Activated CD8-positive, alpha-beta T cell treated with anti-CD3 and anti-CD28 coated beads for 36 hours (primary cell): ENCODE measurements at regions not wholly inside any gene's neighbourhood (a gene's known extent, or its start where the extent isn't known, plus 50 kb on each side); places are given as distances from the start of the nearest gene placed in this dataset.

Experiments used
- ATAC-seq: fragments of 200-7000 bp; cut with Tn5 transposase; one replicate; pipeline ENCODE4 v1.10.0; 2021; ENCODE audit warnings: mild to moderate bottlenecking, moderate library complexity
- CTCF ChIA-PET: fragments of 350-600 bp; sonication (Branson Sonifier 250); formaldehyde crosslinking; loops from one replicate; lab custom pipeline; 2021; ENCODE audit warnings: antibody characterized with exemption; lab: Charles Lee
- POLR2A ChIA-PET: fragments of 350-600 bp; sonication (Branson Sonifier 250); formaldehyde crosslinking; loops from one replicate; lab custom pipeline; 2021; ENCODE audit warnings: antibody characterized with exemption; lab: Charles Lee
- DNase-seq: peaks from one replicate; pipeline ENCODE4 v3.0.0-alpha.2; 2020
- H3K27ac Mint-ChIP-seq: one replicate; pipeline ENCODE4 v1.8.0; 2021; ENCODE audit warnings: mild to moderate bottlenecking, mixed read lengths
- H3K27me3 Mint-ChIP-seq: one replicate; pipeline ENCODE4 v1.8.0; 2021; ENCODE audit warnings: mixed read lengths
- H3K36me3 Mint-ChIP-seq: one replicate; pipeline ENCODE4 v1.8.0; 2021; ENCODE audit warnings: low read depth, mixed read lengths
- H3K4me1 Mint-ChIP-seq: one replicate; pipeline ENCODE4 v1.8.0; 2021; ENCODE audit warnings: low read depth, mixed read lengths
- H3K4me3 Mint-ChIP-seq: one replicate; pipeline ENCODE4 v1.8.0; 2021; ENCODE audit warnings: mild to moderate bottlenecking, moderate library complexity, mixed read lengths
- H3K9me3 Mint-ChIP-seq: one replicate; pipeline ENCODE4 v1.8.0; 2021; ENCODE audit warnings: mixed read lengths
- intact Hi-C: fragments of 100-400 bp; cut with micrococcal nuclease; formaldehyde crosslinking; loops from one replicate; pipeline ENCODE4 v1.10.0; 2022
- TF ChIP-seq, protein P1 (sequence below): fragments of 200-600 bp; IDR thresholded peaks from one replicate; pipeline ENCODE4 v1.8.0; 2022; ENCODE audit warnings: antibody characterized with exemption, mild to moderate bottlenecking

DNA sequence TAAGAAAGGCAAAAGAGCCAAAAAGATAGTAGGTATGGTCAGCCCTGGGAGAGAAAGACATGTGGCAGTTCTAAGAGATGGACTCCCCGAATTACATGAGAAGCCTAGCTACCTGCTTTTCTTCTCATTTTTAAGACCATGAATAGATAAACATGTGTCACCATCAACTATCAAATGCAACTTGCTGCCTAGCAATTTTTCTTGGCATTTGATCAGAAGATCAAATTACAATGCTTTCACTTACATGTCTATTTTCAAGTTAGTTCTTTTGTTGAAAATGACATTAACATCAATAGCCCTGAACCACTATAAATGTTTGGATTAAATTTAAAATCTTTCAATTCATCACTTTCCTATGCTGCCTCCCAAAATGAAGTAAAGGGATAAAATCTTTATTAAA, 212.3 kb downstream of the HHIPL2 start:
- ChIA-PET CTCF (no interaction called here), POLR2A (no interaction called here)
- Mint-ChIP-seq H3K27ac (no peak overlapping the region), H3K27me3 (no peaks in the 10 kb centered on the region), H3K4me1 (no peaks in the 10 kb centered on the region), H3K4me3 (no peak overlapping the region), H3K36me3 (no peaks in the 10 kb centered on the region), H3K9me3 (no peaks in the 10 kb centered on the region)
- ATAC-seq, result no peak
- no peak for DNase-seq
- TF ChIP-seq, protein P1, sequence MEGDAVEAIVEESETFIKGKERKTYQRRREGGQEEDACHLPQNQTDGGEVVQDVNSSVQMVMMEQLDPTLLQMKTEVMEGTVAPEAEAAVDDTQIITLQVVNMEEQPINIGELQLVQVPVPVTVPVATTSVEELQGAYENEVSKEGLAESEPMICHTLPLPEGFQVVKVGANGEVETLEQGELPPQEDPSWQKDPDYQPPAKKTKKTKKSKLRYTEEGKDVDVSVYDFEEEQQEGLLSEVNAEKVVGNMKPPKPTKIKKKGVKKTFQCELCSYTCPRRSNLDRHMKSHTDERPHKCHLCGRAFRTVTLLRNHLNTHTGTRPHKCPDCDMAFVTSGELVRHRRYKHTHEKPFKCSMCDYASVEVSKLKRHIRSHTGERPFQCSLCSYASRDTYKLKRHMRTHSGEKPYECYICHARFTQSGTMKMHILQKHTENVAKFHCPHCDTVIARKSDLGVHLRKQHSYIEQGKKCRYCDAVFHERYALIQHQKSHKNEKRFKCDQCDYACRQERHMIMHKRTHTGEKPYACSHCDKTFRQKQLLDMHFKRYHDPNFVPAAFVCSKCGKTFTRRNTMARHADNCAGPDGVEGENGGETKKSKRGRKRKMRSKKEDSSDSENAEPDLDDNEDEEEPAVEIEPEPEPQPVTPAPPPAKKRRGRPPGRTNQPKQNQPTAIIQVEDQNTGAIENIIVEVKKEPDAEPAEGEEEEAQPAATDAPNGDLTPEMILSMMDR, result no peak
- intact Hi-C loops, result no loop called here

DNA sequence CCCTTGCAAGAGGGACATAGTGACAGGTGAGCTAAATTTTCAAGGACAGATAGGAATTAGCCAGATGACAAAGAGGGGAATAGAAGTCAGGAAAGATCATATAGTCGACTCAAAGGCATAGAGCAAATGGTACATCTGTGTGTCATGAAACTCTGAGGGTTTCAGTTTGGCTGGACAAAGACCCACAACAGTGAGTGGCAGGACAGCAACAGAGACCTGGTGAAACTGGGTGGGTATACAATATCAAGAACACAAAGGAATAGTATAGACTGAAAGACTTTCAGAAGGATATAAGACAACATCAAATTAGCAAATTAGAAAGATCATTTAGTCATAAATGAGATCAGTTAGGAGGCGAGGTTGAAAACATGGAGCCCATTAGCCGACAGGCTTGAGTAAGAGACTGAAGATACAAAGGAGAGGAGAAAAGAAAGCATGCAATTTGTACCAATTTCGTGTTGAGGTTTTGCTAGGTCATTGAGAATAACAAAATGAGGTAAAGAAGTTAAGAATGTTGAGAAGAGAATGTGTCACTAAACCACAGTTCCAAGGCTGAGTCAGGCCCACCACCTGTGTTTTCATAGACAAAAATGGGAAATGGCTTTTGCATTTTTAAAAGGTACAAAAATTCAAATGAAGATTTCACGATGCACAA, 213.8 kb downstream of the HHIPL2 start:
- ChIA-PET POLR2A (no interaction called here), CTCF (interaction anchor here (1.0 to 1.8 kb wide), 2 partner anchors 15 to 121 kb away, joined by 4 read pairs; no protein-coding TSS in a partner anchor)
- H3K27ac Mint-ChIP-seq, result no peak overlapping the region
- ATAC-seq, result peak; percentile 42
- peak; percentile 28 for DNase-seq
- H3K27me3 Mint-ChIP-seq, result no peaks in the 10 kb centered on the region
- no peaks in the 10 kb centered on the region for H3K36me3 Mint-ChIP-seq
- TF ChIP-seq, protein P1, result no peak
- no peaks in the 10 kb centered on the region for H3K9me3 Mint-ChIP-seq
- H3K4me3 Mint-ChIP-seq, result no peak overlapping the region
- intact Hi-C loops, result no loop called here
- H3K4me1 Mint-ChIP-seq, result no peaks in the 10 kb centered on the region

- TF ChIP-seq, protein P1, result no peak
- H3K27ac Mint-ChIP-seq, result no peak overlapping the region
- no peak for DNase-seq
- no peaks in the 10 kb centered on the region for H3K27me3 Mint-ChIP-seq
- ATAC-seq, result no peak
- no peaks in the 10 kb centered on the region for H3K9me3 Mint-ChIP-seq
- POLR2A ChIA-PET, result no interaction called here
- no peaks in the 10 kb centered on the region for H3K4me1 Mint-ChIP-seq
- H3K4me3 Mint-ChIP-seq, result no peak overlapping the region
- intact Hi-C loops, result no loop called here
- H3K36me3 Mint-ChIP-seq, result no peaks in the 10 kb centered on the region
- CTCF ChIA-PET, result interaction anchor here (1.9 kb wide), 1 partner anchor 124 kb away, joined by 7 read pairs; no protein-coding TSS in a partner anchor
These were observed 216.1 kb downstream of the HHIPL2 start for GRCh38 chr1:222331765-222332164.

DNA sequence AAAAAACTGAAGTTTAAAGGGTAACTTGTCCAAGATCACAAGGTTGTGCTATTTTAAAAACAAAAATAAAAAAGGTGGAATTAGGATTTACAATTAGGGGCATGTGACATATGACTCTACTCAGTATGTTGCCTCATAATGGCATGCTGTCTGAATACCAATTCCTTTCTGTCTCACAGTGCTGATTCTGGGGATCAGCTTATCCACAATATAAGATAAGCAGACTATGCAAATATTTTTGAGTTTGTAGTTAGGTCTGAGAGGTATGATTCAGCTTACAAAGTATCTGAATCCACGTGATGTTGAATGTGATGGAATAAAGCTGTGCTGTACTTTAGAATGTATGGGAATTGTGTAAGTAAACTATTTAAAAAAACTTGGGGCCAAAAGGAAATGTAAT, 216.6 kb downstream of the HHIPL2 start:
- no peaks in the 10 kb centered on the region for H3K4me1 Mint-ChIP-seq

DNA sequence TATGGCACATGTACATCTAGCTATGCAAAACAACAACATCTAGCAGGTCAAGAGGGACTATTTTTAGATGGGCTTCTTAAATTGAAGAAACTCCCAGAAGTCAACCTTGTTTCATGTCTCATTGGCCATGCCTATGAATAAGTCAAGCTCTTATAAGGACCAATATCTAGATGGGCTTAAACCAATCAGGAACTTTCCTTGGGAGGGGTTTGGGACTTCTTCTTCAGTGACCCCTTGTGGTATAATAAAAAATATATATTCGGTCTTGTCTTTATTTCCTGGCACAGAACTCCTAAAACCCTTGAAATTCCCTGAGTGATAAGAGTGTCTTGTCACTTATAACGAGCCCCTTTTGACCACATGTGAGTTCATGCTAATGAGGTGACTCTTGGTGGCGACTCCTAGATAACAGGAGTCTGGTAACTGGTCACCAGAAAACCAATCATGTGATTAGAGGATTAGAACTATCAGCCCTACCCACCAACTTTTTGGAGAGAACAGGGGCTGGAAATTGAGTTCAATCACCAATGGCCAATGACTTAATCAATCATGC, 218.3 kb downstream of the HHIPL2 start:
- Mint-ChIP-seq H3K4me3 (no peak overlapping the region), H3K36me3 (no peaks in the 10 kb centered on the region), H3K27me3 (no peaks in the 10 kb centered on the region), H3K4me1 (no peaks in the 10 kb centered on the region), H3K27ac (no peak overlapping the region), H3K9me3 (no peaks in the 10 kb centered on the region)
- intact Hi-C loops, result no loop called here
- ChIA-PET CTCF (interaction anchor here (2.3 kb wide), 1 partner anchor 126 kb away, joined by 6 read pairs; no protein-coding TSS in a partner anchor), POLR2A (no interaction called here)
- ATAC-seq (no peak), DNase-seq (no peak)
- TF ChIP-seq, protein P1, result no peak

More for the DNA sequence above, 216.6 kb downstream of the HHIPL2 start:
- intact Hi-C loops, result no loop called here
- TF ChIP-seq, protein P1, result no peak
- no peaks in the 10 kb centered on the region for H3K9me3 Mint-ChIP-seq
- no peak overlapping the region for H3K27ac Mint-ChIP-seq
- ChIA-PET POLR2A (no interaction called here), CTCF (interaction anchor here (1.9 kb wide), 1 partner anchor 124 kb away, joined by 7 read pairs; no protein-coding TSS in a partner anchor)
- no peak for DNase-seq
- no peaks in the 10 kb centered on the region for H3K27me3 Mint-ChIP-seq
- H3K36me3 Mint-ChIP-seq, result no peaks in the 10 kb centered on the region
- H3K4me3 Mint-ChIP-seq, result no peak overlapping the region
- no peak for ATAC-seq
